Testis (tissue), 2 donors: ENCODE measurements at regions not wholly inside any gene's neighbourhood (a gene's known extent, or its start where the extent isn't known, plus 50 kb on each side); places are given as distances from the start of the nearest gene placed in this dataset.

Experiments used
- CTCF ChIP-seq, 3 experiments: fragments of 450-650 bp in 2 of 3; fragments of 200-600 bp in 1 of 3; sonication (generic) in 1 of 3; IDR thresholded peaks; one replicate each; pipeline ENCODE4 v1.5.1; 2016 to 2019; ENCODE audit warnings: antibody characterized with exemption in 3 of 3, mild to moderate bottlenecking in 2 of 3, moderate library complexity in 1 of 3
- POLR2A ChIP-seq: fragments of 450-650 bp; IDR thresholded peaks from one replicate; pipeline ENCODE4 v1.6.1; 2017; ENCODE audit warnings: antibody characterized with exemption, mild to moderate bottlenecking, moderate library complexity

GRCh38 chr12:46682148-46682547, 143.6 kb downstream of the SLC38A4 start:
- TF ChIP-seq CTCF (IDR thresholded peaks at IDR 0.05) (no peak), POLR2A (no peak)
